Ammon's horn (tissue), 1 donor: ENCODE measurements at regions not wholly inside any gene's neighbourhood (a gene's known extent, or its start where the extent isn't known, plus 50 kb on each side); places are given as distances from the start of the nearest gene placed in this dataset.

ENCODE experiments used
- DNase-seq: peaks from one replicate; pipeline ENCODE4 v3.0.0-alpha.2; 2016; ENCODE audit warnings: low spot score

DNA sequence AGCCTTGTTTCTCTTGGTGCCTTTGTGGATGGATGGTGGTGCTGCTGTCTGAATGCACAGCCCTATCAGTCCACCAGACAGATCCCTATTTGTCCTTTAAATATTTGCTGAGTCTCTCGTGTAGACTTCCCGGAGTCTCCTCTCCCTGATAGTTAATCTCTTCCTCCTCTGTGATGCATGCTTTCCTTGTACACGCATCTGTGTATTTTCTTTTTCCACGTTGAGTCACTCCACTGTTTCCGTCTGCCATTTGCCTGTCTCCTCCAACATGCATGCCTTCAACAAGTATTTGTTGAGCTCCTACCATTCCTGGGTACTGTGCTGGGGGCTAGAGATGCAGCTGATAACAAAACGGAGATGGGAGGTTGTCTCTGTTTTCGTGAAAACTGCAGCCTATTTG, 282.6 kb downstream of the HAPSTR1 start:
- no peak for DNase-seq

DNA sequence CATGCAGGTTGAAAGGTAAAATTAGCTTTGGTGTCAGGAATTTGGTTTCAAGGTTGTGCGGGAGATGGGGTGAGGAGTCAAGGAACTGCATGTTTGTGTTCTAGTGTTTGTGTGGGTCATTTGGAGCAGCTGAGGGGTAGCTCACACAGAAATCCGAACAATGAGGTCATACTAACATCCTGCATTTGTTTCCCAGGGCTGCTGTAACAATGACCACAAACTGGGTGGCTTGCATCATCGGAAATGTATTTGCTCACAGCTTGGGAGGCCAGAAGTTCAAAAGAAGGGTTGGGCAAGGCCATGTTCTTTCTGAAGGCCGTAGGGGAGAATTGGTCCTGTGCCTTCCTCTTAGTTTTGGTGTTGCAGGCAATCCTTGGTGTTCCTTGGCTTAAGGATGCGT, 287.4 kb downstream of the HAPSTR1 start:
- no peak for DNase-seq

DNA sequence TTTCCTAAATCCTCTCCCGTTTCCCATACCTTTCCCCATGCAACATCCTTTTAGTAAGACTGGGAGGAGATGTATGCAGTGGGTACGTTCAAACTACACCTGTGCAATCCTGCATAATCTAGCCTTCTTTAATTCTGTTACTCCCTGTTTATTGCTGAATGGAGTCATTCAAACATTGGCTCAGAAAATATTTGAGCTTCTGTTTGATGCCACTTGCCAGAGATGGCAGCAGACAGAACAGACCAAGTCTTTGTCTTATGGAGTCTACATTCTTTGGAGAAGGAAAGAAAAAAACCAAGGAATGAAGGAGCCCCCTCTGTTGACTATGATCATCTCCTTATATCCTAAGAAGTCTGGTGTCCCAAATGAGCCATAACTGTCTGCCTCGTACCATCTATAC, 288.8 kb downstream of the HAPSTR1 start:
- DNase-seq, result no peak

DNA sequence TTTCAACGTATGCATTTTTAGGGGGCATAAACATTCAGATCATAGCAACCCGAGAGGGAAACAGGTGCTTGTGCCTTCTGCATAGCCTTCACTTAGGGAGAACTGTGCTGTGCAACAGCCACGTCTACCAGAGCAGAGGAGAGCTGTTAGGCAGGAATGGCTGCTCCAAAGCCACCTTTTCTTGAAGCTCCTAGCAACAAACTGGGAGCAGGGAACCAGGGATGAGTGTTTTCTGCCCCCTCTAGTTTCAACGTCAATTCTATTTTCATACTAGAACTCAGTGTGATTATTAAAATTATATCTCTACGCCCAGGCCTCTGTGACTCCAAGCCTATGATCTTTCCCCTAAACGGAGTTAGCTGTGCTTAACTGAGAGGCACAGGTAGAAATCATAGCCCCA, 290.0 kb downstream of the HAPSTR1 start:
- DNase-seq, result no peak

DNA sequence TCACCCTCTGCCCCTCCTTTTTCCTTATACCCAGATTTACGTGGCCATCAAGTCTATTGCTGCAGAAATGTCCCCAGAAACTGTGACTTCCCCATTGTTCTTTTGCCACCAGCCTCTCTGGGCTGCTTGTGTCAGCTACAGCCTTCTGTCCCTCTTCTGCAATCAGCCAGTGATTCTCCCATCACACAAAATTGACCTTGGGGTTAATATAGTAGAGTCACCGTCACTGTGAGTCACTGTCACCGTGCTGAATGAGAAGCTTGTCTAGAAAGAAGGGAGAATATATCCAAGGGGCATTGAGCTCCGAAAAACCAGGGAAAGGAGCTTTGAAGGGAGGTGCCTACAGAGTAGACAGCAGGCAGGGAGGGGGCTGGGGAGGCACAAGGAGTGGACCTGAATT, 290.5 kb downstream of the HAPSTR1 start:
- DNase-seq, result no peak

DNA sequence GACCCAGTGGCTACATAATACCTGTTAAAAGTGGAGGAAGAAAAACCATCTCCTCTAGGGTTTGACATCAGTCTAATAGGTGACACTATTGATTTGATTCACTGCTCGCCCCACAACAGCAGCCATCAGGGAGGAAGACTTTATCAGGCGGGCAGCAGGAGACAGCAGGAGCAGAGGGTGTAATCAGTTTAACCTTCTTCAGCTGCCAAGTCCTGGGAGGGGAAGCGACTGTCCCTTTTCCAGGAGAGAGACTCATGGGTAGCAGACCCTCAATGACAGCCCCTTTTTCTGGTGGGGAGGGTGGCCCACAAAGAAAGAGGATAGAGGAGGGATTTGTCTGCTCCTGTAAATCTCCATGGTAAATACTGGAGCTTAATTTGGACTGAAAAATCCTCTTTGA, 291.8 kb downstream of the HAPSTR1 start:
- DNase-seq, result no peak

DNA sequence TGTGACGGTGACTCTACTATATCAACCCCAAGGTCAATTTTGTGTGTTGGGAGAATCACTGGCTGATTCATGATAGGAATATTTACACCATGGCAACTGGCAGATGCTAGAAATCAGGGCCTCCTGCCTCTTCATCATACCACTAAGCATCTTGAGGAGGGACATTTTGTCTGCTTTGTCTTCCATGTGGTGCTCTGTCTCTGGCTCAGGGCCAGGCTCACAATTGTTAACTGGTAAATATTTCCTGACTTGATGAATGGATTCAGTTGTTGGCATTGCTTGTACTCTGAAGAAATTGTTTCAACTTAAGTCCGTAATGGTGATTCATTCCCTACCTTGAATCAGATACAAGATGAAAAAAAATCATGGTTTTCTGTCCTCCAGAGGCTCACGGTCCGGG, 292.7 kb downstream of the HAPSTR1 start:
- DNase-seq, result no peak

DNA sequence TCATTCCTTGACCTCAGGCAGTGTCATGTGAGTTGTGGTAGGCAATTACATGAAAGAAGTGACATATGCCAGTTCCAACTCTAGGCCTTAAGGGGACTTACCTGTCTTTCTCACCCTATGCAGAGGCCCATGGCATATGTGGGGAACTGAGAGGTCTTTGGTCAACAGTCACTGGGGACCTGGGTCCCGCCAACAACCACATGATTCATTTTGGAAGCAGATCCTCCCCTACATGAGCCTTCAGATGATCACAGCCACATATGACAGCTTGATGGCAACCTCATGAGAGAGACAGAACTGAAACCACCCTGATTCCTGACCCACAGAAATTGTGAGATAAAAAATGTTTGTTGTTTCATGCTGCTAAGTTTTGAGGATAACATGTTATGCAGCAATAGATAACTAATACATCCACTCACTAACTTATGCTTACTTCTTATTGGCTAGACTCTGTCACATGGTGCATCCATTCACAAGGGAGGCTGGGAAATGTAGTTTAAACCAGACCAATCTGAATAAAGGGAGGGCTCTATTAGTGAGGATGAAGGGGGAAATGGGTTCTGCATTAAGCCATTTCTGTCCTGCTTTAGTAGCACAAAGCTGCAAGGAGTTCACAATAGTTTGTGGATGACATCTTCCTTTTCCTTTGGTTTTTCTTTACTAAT, 298.2 kb downstream of the HAPSTR1 start:
- DNase-seq, result no peak

DNA sequence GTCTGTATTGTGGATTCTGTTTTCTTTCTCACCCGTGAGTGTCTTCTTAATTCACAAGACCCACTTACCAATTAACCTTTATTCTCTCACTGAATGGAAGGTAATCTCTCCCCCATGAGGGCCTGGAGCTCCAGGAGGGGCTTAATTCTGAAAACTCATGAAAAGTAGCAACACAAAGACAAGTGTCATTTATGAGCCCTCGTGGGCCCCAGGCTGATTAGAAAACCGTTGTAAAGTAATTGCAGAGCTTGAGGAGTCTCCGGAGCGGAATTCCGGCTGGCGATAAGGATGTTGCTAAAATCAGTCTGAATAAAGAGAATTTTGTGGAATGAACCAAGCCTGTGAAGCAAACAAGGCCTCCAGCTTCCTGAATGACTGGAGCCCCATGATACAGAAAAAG, 301.5 kb downstream of the HAPSTR1 start:
- DNase-seq, result no peak

DNA sequence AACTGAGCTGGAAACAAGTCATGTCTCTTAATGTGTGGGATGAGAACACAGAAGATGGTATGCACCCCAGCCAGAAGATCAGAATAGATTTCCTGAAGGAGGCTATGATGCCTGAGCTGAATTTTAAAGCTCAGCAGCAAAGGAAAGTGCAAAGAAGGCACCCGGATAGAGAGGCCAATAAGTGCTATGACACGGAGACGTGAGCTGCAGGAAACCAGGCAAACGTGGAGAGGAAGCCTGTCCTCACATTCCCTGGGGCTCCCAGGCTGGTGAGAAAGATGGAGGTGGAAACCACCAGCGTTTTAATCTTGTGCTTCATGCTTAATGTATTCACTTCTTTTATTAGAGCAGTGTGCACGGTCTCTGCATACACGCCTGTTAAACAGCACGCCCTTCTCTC, 302.1 kb downstream of the HAPSTR1 start:
- DNase-seq, result no peak

DNA sequence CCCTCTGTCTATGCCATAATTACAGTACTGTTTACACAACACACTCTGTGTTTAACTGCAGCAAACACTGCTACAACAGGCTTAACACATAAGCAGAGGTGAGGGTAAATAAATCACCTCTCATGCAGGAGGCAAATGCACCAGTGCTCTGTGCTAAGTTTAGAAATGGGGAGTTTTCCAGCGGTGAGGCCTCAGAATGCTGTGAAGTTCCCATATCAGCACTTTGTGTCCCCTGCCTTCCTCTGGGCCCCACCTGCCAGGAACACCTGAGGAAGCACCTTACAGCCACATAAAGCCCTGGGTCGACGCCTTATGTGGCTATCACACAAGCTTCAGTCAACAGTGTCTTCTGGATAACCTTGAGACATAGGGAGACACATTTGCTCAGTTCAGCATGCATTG, 304.5 kb downstream of the HAPSTR1 start:
- DNase-seq, result no peak

DNA sequence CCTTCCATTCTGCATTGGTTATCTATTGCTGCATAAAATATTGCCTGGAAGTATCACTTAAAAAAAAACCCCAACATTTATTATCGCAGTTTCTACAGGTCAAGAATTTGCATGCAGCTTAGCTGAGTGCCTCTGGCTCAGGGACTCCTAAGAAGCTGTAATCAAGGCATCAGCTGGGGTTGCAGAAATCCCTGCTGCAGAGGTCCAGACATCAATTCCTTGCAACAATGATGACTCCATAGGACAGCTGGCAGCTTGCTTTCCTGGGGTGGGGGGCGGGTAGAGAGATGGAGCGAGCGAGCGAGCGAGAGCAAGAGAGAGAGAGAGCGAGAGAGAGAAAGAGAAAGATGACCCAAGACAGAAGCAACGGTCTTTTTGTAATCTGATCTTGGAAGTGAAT, 308.1 kb downstream of the HAPSTR1 start:
- no peak for DNase-seq

DNA sequence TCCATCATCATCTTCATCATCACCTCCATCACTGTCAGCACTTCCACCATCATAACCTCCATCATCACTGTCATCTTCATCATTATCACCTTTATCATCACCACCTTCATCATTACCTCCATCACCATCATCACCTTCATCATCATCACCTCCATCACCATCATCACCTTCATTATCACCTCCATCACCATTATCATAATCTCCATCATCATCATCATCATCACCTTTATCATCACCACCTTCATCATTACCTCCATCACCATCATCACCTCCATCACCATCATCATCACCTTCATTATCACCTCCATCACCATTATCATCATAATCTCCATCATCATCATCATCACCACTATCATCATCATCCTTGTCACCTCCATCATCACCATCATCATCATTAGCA, 309.7 kb downstream of the HAPSTR1 start:
- no peak for DNase-seq

DNA sequence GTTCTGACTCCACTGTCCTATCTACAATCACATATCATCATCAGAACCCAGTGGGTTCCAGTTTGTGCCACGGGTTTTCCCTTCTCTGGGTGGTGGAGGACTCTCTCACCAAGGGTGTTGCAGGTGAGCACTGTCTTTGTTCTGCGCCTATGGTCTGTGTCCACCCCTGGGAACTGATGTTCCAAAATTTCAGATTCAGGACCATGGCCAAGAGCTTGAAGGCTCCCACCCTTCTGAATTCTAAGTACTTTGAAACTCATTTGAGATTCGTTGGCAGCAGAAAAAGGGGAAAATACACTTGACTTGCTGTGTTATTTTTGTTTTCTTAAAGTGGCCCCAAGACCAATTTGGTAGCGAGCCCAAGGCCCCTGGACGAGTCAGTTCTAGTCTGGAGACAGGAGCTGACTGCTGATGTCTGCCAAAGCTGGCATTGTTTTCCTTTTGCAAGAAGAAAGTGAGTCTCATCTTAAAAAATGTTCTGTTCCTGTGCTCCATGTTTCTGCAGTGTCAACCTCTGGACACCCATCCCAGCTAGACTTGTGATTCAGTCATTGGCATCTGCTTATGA, 310.9 kb downstream of the HAPSTR1 start:
- peak; percentile 36 for DNase-seq

DNA sequence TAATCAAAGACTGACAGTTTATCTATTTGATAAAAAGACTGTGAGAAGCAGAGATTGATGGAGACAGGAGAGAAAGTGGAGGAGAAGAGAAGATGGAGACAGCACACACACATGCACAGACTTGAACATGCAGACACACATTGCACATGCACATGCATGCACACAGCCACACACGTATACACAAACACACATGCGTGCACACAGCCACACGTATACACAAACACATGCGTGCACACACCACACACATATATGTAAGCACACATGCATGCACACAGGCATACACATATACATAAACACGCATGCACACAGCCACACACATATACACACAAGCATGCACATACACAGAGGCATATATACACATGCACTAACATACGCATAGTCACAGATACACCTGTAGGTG, 313.4 kb downstream of the HAPSTR1 start:
- DNase-seq, result no peak

DNA sequence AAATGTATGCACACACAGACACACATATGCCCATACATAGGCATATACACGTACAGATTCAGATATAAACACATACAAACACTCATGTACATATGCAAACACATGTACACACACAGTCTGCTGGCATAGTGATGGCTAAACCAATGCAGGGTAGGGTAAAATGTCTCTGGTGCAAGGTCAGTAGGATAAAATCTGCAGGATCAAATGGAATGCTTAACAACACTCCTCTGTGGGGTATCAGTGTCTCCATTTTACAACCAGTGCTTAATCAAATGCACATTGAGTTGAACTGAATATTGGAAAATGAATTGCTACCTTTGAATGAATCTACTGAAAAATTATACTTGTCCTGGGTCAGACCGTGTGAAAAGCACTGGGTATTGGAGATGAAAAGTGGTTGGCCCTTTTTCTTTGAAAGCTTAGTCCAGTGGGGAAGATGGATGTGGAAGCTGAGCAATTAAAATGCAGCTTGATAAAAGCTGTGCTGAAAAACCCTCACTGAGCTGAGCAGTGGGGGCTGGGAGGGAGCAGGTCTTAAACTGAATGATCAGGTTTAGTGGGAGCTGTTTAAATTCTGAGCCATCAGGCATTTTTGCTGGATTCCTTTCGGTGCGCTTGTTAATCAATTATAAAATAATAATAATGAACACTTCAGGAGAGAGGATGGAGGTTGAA, 314.7 kb downstream of the HAPSTR1 start:
- no peak for DNase-seq

DNA sequence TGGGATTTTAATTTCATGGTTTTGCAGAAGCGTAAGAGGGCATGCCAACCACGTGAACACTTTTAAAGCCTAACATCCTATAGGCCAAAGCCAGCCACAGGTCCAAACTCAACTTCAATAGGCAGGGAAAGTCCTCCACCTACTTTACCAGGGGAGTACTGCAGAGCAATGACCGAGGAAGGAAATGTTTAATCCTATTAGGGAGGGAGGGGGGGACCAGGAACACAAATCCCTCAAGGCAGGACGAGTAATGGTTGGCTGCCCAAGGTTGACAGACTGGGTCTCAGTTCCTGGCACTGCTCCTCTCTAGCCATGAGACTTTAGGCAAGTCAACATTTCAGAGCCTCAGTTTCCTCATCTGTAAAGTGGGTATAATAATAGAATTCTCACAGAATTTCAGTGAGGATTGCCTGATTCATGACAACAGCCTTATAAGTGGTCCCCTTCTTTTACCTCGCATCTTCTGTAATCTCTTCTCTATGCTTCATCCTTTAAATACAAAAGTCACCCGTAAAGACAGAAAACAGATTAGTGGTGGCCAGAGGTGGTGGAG, 315.8 kb downstream of the HAPSTR1 start:
- no peak for DNase-seq

DNA sequence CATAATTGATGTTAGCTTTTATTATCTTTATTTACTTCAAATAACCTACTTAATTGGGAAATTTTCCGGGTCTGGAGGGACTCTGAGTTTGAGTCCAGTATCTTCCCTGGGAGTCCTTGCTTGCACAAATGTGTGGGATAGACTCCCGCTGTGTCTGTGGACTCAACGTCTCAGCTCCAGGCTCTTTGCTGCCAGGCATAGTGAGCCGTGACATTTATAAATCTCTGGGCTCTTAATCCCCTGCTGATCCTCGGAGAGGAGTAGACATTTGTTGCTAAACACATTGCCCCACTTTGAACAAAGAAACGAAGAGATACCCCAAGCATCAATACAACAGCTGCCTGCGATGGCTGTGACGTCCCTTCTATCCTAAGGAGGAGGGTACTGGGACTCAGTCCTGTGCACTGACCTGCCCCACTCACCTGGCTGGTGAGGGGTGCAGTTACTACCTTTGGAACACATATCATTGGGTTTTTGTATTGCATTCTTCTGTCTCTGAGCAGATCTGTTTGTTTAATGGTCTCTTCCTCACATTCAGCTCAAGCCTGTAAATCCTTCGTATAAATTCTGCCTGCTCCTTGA, 316.9 kb downstream of the HAPSTR1 start:
- no peak for DNase-seq

DNA sequence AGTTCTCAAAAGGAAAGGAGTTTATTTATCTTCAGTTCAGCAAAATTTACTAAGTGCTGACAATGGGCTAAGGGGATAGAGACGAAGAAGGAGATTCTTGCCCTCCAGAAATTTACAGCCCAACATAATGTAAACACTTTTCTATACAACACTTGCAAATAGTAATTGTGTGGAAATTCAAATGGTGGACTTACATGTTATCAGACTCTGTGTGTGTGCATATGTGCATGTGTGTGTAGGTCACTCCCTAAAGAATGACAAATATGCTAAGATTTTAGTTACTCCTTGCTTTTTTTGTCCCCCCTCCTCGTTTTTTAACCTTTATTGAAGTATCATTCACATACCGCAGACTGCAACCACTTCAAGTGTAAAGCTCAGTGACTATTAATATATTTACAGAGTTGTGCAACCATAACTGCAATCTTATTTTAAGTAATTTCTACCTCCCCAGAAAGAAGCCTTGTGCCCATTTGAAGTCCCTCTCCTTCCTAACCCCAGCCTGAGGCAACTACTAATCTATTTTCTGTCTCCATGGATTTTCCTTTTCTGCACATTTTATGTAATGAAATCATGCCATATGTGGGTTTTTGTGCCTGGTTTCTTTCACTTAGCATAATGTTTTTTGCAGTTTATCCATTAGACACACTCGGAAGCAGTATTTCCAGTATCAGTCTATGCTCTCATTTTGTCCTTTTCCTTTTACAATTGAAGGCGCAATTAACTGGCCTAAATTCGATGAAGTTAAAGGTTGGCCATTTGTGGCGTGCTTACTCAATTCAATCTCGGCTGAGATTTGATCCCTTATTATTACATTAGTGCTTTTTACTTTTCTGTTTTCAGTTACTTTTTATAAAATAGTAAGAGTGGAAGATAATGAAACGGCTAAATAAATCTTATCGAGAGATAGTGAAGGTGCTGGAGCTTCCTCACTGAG, 318.4 kb downstream of the HAPSTR1 start:
- DNase-seq, result no peak

DNA sequence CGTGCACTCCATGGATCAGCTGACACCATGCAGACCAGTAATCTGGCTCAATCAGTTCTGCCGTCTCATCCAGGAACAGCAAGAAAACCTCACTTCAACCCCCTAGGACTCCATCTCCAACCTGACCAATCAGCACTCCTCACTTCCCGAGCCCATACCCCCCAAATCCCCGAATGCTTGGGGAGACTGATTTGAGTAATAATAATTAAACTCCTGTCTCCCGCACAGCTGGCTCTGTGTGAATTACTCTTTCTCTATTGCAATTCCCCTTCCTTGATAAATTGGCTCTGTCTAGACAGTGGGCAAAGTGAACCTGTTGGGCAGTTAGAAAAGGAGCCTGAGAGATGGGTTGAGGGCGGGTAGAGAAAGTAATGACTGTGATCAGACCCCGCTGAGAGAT, 320.0 kb downstream of the HAPSTR1 start:
- DNase-seq, result no peak

DNA sequence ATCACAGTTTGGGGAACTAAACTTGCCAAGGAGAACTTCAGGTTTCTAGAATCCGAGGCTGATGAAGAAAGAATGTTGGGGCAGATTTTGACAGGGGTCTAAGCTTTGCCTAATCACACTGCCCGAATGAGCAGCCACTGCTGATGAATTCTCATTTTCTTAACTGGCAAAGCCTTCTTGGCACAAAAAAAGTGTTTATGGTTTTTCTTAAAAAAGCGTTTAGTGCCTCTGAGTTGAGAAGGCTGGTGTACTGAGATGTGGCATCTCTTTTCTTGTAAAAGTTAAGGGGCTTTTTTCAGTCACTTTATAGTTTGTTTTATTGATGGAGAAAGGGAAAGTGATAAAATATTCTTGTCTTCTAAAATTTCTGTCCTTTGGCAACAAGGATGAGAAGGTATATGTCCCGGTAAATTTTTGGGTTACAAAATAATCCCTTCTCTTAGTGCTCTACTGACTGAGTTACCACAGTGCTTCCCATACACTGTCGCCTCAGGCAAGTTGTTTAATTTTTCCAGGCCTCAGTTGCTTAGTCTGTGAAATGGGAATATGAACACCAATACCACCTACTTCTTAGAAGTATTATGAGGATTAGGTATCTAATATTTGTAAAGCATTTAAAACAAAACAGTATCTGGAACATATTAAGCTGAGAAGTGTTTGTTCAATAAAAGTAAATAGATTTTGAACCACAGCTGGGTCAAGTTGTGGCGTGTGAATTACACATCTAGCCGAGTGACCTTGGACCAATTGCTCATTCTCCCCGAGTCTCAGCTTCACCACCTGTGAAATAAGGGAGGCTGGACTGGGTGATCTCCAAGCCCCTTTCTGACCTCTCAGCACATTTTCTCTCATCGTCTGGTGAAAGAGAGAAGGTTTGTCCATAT, 320.8 kb downstream of the HAPSTR1 start:
- no peak for DNase-seq
